SK-N-SH (cell line): ENCODE measurements at regions not wholly inside any gene's neighbourhood (a gene's known extent, or its start where the extent isn't known, plus 50 kb on each side); places are given as distances from the start of the nearest gene placed in this dataset.

Experiments
- ELF1 ChIP-seq: IDR thresholded peaks from 2 replicates; pipeline ENCODE4 v1.4.0; 2012
- FOSL2 ChIP-seq: IDR thresholded peaks from 2 replicates; pipeline ENCODE4 v1.4.0; 2012; ENCODE audit warnings: low read depth, mild to moderate bottlenecking, moderate library complexity, borderline replicate concordance
- GABPA ChIP-seq: IDR thresholded peaks from 2 replicates; pipeline ENCODE4 v1.4.0; 2012; ENCODE audit warnings: low read depth, mild to moderate bottlenecking
- REST ChIP-seq: IDR thresholded peaks from 2 replicates; pipeline ENCODE4 v1.6.1; 2012; ENCODE audit warnings: mild to moderate bottlenecking, low read depth, low read length, moderate library complexity
- RFX5 ChIP-seq: IDR thresholded peaks from 2 replicates; pipeline ENCODE4 v1.6.1; 2012; ENCODE audit warnings: mild to moderate bottlenecking, improper control_type of control experiment, low read length
- USF2 ChIP-seq: fragments of 150-350 bp; IDR thresholded peaks from 2 replicates; pipeline ENCODE4 v1.6.1; 2017; ENCODE audit warnings: antibody characterized with exemption, low read length, low read depth, borderline replicate concordance
- TF ChIP-seq, protein P1 (sequence below): fragments of 150-350 bp; IDR thresholded peaks from 2 replicates; pipeline ENCODE4 v1.6.1; 2016; ENCODE audit warnings: mild to moderate bottlenecking, low read depth, low read length
- TF ChIP-seq, protein P2 (sequence below): fragments of 200-600 bp; sonication (generic); IDR thresholded peaks from 2 replicates; pipeline ENCODE4 v1.6.1; 2017; ENCODE audit warnings: antibody characterized with exemption, mild to moderate bottlenecking, moderate library complexity

- TF ChIP-seq REST (no peak), ELF1 (no peak), FOSL2 (no peak), GABPA (no peak), RFX5 (no peak), USF2 (no peak)
- TF ChIP-seq, protein P1, sequence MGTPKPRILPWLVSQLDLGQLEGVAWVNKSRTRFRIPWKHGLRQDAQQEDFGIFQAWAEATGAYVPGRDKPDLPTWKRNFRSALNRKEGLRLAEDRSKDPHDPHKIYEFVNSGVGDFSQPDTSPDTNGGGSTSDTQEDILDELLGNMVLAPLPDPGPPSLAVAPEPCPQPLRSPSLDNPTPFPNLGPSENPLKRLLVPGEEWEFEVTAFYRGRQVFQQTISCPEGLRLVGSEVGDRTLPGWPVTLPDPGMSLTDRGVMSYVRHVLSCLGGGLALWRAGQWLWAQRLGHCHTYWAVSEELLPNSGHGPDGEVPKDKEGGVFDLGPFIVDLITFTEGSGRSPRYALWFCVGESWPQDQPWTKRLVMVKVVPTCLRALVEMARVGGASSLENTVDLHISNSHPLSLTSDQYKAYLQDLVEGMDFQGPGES, result no peak
- TF ChIP-seq, protein P2, sequence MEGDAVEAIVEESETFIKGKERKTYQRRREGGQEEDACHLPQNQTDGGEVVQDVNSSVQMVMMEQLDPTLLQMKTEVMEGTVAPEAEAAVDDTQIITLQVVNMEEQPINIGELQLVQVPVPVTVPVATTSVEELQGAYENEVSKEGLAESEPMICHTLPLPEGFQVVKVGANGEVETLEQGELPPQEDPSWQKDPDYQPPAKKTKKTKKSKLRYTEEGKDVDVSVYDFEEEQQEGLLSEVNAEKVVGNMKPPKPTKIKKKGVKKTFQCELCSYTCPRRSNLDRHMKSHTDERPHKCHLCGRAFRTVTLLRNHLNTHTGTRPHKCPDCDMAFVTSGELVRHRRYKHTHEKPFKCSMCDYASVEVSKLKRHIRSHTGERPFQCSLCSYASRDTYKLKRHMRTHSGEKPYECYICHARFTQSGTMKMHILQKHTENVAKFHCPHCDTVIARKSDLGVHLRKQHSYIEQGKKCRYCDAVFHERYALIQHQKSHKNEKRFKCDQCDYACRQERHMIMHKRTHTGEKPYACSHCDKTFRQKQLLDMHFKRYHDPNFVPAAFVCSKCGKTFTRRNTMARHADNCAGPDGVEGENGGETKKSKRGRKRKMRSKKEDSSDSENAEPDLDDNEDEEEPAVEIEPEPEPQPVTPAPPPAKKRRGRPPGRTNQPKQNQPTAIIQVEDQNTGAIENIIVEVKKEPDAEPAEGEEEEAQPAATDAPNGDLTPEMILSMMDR, result no peak
Measured at GRCh38 chr2:19426941-19427340, 68.5 kb upstream of the OSR1 start.
